Neural progenitor cell (in vitro differentiated cells): ENCODE measurements at regions not wholly inside any gene's neighbourhood (a gene's known extent, or its start where the extent isn't known, plus 50 kb on each side); places are given as distances from the start of the nearest gene placed in this dataset.

Experiments
- CTCF ChIP-seq: fragments of 200-600 bp; sonication (generic); IDR thresholded peaks from 2 replicates; pipeline ENCODE4 v1.5.1; 2017; ENCODE audit warnings: antibody characterized with exemption, mild to moderate bottlenecking
- EZH2 ChIP-seq: fragments of 200-600 bp; sonication (generic); IDR thresholded peaks from 2 replicates; pipeline ENCODE4 v1.6.1; 2017; ENCODE audit warnings: antibody characterized with exemption, mild to moderate bottlenecking, moderate library complexity
- EZH2phosphoT487 ChIP-seq: fragments of 200-600 bp; sonication (generic); IDR thresholded peaks from 2 replicates; pipeline ENCODE4 v1.6.1; 2017; ENCODE audit warnings: antibody characterized with exemption

GRCh38 chr2:15830937-15831549 is 109.3 kb upstream of the MYCN start:
- TF ChIP-seq CTCF (no peak), EZH2phosphoT487 (no peak), EZH2 (no peak)
